Hepatocyte (in vitro differentiated cells): ENCODE measurements at regions not wholly inside any gene's neighbourhood (a gene's known extent, or its start where the extent isn't known, plus 50 kb on each side); places are given as distances from the start of the nearest gene placed in this dataset.

ENCODE experiments used
- DNase-seq: peaks from one replicate; pipeline ENCODE4 v3.0.0-alpha.2; 2016; ENCODE audit warnings: low spot score
- H2AFZ ChIP-seq: fragments of 200-600 bp; sonication (generic); 2 replicates; pipeline ENCODE4 v1.6.0; 2016; ENCODE audit warnings: antibody characterized with exemption, mild to moderate bottlenecking
- H3K27ac ChIP-seq: fragments of 200-600 bp; sonication (generic); 2 replicates; pipeline ENCODE4 v1.5.1; 2016; ENCODE audit warnings: mild to moderate bottlenecking
- H3K27me3 ChIP-seq: fragments of 200-600 bp; sonication (generic); 2 replicates; pipeline ENCODE4 v1.6.1; 2016
- H3K36me3 ChIP-seq: fragments of 200-600 bp; sonication (generic); replicated peaks from 2 replicates; pipeline ENCODE4 v1.5.1; 2016; ENCODE audit warnings: low read depth; ENCODE audit not compliant: insufficient read depth
- H3K4me1 ChIP-seq: fragments of 200-600 bp; sonication (generic); 2 replicates; pipeline ENCODE4 v1.5.1; 2016; ENCODE audit warnings: mild to moderate bottlenecking, moderate library complexity; ENCODE audit not compliant: insufficient read depth
- H3K4me2 ChIP-seq: fragments of 200-600 bp; sonication (generic); 2 replicates; pipeline ENCODE4 v1.6.0; 2016
- H3K4me3 ChIP-seq: fragments of 200-600 bp; sonication (generic); 2 replicates; pipeline ENCODE4 v1.5.1; 2016; ENCODE audit warnings: mild to moderate bottlenecking
- H3K79me2 ChIP-seq: fragments of 200-600 bp; sonication (generic); 2 replicates; pipeline ENCODE4 v1.6.0; 2017; ENCODE audit warnings: mild to moderate bottlenecking
- H3K9me2 ChIP-seq: fragments of 200-600 bp; sonication (generic); replicated peaks from 2 replicates; pipeline ENCODE4 v1.6.0; 2017; ENCODE audit warnings: mild to moderate bottlenecking; ENCODE audit not compliant: insufficient read depth
- H3K9me3 ChIP-seq: fragments of 200-600 bp; sonication (generic); 2 replicates; pipeline ENCODE4 v1.5.1; 2016; ENCODE audit warnings: low read depth, mild to moderate bottlenecking
- H4K20me1 ChIP-seq: fragments of 200-600 bp; sonication (generic); 2 replicates; pipeline ENCODE4 v1.6.0; 2016; ENCODE audit warnings: mild to moderate bottlenecking; ENCODE audit not compliant: insufficient read depth, poor library complexity, severe bottlenecking
- EZH2 ChIP-seq: fragments of 200-600 bp; sonication (generic); IDR thresholded peaks from 2 replicates; pipeline ENCODE4 v1.6.1; 2016; ENCODE audit warnings: antibody characterized with exemption, mild to moderate bottlenecking, borderline replicate concordance
- EZH2phosphoT487 ChIP-seq: fragments of 200-600 bp; sonication (generic); IDR thresholded peaks from one replicate; pipeline ENCODE4 v1.6.1; 2018; ENCODE audit warnings: antibody characterized with exemption, mild to moderate bottlenecking, low read depth, moderate library complexity; ENCODE audit not compliant: unreplicated experiment, severe bottlenecking
- WGBS: methylation state at CpG from one replicate; pipeline ENCODE4 v1.1.6; 2016; ENCODE audit warnings: low lambda C conversion rate; ENCODE audit errors: missing lambda C conversion rate; 5-methylcytosine and 5-hydroxymethylcytosine counted together
- TF ChIP-seq, protein P1 (sequence below): fragments of 200-600 bp; sonication (generic); IDR thresholded peaks from 2 replicates; pipeline ENCODE4 v1.5.1; 2016; ENCODE audit warnings: antibody characterized with exemption, mild to moderate bottlenecking; ENCODE audit not compliant: poor library complexity

DNA sequence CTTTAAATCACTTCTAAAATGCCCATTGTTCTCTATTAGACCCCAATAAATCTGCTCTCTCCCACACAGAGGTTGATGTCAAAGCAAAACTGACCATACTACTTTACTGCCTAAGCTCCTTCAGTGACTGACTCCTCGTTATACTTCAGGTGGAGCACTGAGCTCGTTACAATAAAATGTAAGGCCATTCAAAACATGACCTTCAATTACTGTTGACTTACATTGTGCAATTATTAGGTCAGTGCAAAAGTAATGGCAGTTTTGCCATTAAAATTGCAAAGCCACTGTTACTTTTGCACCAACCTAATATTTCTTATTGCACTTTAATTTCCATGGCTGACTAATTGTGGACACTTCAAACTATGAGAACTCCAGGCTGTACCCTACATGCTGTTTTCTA lies 314.9 kb downstream of the MZT1 start:
- Histone ChIP-seq H3K9me2 (no peaks in the 10 kb centered on the region), H3K4me3 (no peak overlapping the region), H3K4me1 (no peaks in the 10 kb centered on the region), H3K27me3 (no peaks in the 10 kb centered on the region), H3K9me3 (no peaks in the 10 kb centered on the region), H3K79me2 (no peaks in the 10 kb centered on the region), H4K20me1 (no peaks in the 10 kb centered on the region), H2AFZ (no peak overlapping the region), H3K36me3 (no peaks in the 10 kb centered on the region), H3K27ac (no peak overlapping the region), H3K4me2 (no peak overlapping the region)
- TF ChIP-seq, protein P1, sequence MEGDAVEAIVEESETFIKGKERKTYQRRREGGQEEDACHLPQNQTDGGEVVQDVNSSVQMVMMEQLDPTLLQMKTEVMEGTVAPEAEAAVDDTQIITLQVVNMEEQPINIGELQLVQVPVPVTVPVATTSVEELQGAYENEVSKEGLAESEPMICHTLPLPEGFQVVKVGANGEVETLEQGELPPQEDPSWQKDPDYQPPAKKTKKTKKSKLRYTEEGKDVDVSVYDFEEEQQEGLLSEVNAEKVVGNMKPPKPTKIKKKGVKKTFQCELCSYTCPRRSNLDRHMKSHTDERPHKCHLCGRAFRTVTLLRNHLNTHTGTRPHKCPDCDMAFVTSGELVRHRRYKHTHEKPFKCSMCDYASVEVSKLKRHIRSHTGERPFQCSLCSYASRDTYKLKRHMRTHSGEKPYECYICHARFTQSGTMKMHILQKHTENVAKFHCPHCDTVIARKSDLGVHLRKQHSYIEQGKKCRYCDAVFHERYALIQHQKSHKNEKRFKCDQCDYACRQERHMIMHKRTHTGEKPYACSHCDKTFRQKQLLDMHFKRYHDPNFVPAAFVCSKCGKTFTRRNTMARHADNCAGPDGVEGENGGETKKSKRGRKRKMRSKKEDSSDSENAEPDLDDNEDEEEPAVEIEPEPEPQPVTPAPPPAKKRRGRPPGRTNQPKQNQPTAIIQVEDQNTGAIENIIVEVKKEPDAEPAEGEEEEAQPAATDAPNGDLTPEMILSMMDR, result no peak
- no peak for TF ChIP-seq EZH2
- TF ChIP-seq EZH2phosphoT487, result no peak
- DNase-seq, result no peak
- 59% methylated on average over 2 of the region's 2 CpGs for WGBS

DNA sequence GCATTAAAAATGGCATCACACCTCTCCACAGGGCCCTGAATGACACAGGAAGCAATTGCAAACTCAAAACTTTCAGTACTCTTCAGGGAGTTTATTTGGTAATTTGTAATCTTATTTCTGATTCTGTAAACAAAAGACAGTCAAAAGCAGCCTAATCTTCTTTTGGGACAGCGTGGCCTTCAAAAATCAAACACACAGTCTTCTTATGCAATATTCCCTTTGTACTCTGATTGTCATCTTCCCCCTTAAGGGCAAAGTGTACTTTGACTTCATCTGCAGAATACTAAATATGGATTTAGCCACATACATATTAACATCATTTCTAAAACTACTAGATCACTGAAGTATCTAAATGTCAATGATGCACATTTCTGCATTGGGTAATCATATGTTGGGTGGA lies 322.0 kb downstream of the MZT1 start:
- Histone ChIP-seq H2AFZ (no peak overlapping the region), H3K9me3 (no peaks in the 10 kb centered on the region), H3K79me2 (no peaks in the 10 kb centered on the region), H3K4me3 (no peak overlapping the region), H3K9me2 (no peaks in the 10 kb centered on the region), H3K27ac (no peak overlapping the region), H3K4me1 (peaks cover 5% of the 10 kb centered on the region), H4K20me1 (no peaks in the 10 kb centered on the region), H3K4me2 (no peak overlapping the region), H3K27me3 (no peaks in the 10 kb centered on the region), H3K36me3 (no peaks in the 10 kb centered on the region)
- DNase-seq, result no peak
- TF ChIP-seq EZH2phosphoT487, result no peak
- TF ChIP-seq EZH2, result no peak
- TF ChIP-seq, protein P1, result no peak
- 48% methylated on average over 1 of the region's 1 CpG for WGBS

DNA sequence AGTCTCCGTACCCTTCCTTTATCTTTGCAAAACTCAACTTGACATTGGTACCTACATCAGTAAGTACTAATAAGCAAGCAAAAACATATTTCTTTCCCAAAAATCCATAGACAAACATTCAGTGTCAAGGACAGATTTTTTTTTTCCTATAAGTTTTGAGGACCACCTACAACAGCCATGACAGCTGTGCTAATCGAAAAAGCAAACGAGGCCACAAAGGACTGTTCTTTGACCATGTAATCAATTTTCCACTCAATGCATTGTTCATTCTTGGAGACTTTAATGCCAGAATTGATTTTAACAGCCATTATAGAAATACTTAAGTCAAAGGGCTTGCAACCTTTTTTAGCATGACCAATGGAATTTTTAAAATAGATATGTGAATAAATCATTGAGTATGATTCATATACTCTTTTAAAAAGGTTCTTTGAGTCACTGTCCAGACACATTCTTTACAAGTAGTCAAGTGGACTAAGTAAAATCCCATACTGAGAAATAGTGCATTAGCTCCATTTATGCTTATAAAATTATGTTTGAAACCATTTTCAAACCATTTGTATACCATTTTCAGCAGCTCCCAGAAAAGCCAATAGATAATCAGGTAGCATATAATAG lies 323.9 kb downstream of the MZT1 start:
- 94% methylated on average over 3 of the region's 3 CpGs for WGBS
- Histone ChIP-seq H3K4me2 (no peak overlapping the region), H3K4me3 (no peak overlapping the region), H3K9me3 (no peaks in the 10 kb centered on the region), H3K27me3 (no peaks in the 10 kb centered on the region), H3K4me1 (peaks cover 5% of the 10 kb centered on the region), H3K9me2 (no peaks in the 10 kb centered on the region), H3K27ac (no peak overlapping the region), H4K20me1 (no peaks in the 10 kb centered on the region), H3K79me2 (no peaks in the 10 kb centered on the region), H3K36me3 (no peaks in the 10 kb centered on the region), H2AFZ (no peak overlapping the region)
- no peak for TF ChIP-seq EZH2
- TF ChIP-seq, protein P1, result no peak
- TF ChIP-seq EZH2phosphoT487, result no peak
- no peak for DNase-seq
